Prostate gland (tissue), 2 donors: ENCODE measurements at regions not wholly inside any gene's neighbourhood (a gene's known extent, or its start where the extent isn't known, plus 50 kb on each side); places are given as distances from the start of the nearest gene placed in this dataset.

Source experiments
- POLR2AphosphoS5 ChIP-seq: sonication (generic); formaldehyde crosslinking; IDR thresholded peaks from one replicate; pipeline ENCODE4 v1.6.1; 2017; ENCODE audit warnings: antibody characterized with exemption
- TF ChIP-seq, protein P1 (sequence below), 4 experiments: fragments of 200-600 bp in 2 of 4; fragments of 450-650 bp in 2 of 4; sonication (generic) in 2 of 4; IDR thresholded peaks; 1 replicate in 3 of 4; 2 replicates in 1 of 4; pipeline ENCODE4 v1.5.1; 2016 to 2019; ENCODE audit warnings: antibody characterized with exemption in 4 of 4, mild to moderate bottlenecking in 2 of 4, moderate library complexity in 2 of 4

DNA sequence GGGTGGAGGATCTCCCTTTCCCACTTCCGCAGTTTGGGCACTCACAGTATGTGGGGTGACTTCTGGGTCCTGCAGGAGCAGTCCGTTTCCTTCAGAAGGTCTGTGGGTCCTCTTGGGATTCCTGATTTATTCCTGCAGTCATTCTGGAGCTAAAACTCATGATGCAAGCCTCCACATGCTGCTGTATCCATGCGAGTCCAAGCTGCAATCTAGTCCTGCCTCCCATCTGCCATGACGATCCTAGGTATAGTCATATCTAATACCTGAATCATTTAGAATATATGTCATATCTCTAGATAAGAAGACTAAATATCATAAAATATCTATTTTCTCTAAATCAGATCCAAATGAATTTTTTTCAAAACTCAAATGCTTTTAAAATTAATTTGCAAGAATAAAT, 103.4 kb upstream of the AHI1 start:
- TF ChIP-seq, protein P1, sequence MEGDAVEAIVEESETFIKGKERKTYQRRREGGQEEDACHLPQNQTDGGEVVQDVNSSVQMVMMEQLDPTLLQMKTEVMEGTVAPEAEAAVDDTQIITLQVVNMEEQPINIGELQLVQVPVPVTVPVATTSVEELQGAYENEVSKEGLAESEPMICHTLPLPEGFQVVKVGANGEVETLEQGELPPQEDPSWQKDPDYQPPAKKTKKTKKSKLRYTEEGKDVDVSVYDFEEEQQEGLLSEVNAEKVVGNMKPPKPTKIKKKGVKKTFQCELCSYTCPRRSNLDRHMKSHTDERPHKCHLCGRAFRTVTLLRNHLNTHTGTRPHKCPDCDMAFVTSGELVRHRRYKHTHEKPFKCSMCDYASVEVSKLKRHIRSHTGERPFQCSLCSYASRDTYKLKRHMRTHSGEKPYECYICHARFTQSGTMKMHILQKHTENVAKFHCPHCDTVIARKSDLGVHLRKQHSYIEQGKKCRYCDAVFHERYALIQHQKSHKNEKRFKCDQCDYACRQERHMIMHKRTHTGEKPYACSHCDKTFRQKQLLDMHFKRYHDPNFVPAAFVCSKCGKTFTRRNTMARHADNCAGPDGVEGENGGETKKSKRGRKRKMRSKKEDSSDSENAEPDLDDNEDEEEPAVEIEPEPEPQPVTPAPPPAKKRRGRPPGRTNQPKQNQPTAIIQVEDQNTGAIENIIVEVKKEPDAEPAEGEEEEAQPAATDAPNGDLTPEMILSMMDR (IDR thresholded peaks at IDR 0.05): no peak
- TF ChIP-seq POLR2AphosphoS5: no peak
